ENCODE measurements at regions not wholly inside any gene's neighbourhood (a gene's known extent, or its start where the extent isn't known, plus 50 kb on each side); places are given as distances from the start of the nearest gene placed in this dataset.

GRCh38 chr7:145681159-145681558 lies 435.4 kb upstream of the CNTNAP2 start:
- Histone ChIP-seq H4K20me1 (ENCODE audit: control insufficient read depth, extremely low read depth, insufficient read depth, low read length) (no peaks in the 10 kb centered on the region), H3K9ac (ENCODE audit: control insufficient read depth, extremely low read depth, insufficient read depth, low read length) (no peak overlapping the region), H3K36me3 (ENCODE audit: control insufficient read depth in 2 of 2, extremely low read depth in 1 of 2, insufficient read depth in 2 of 2, low read length in 2 of 2) (no peaks in the 10 kb centered on the region), H3K27ac (ENCODE audit: control insufficient read depth, insufficient read depth, low read length) (no peak overlapping the region), H3K9me3 (ENCODE audit: control insufficient read depth, low read depth, low read length) (no peaks in the 10 kb centered on the region), H3K4me1 (ENCODE audit: control insufficient read depth, extremely low read depth, insufficient read depth, low read length) (no peaks in the 10 kb centered on the region), H3K79me2 (ENCODE audit: control insufficient read depth, insufficient read depth, low read length) (no peaks in the 10 kb centered on the region), H2AFZ (ENCODE audit: control insufficient read depth, low read length) (no peak overlapping the region), H3K9me1 (ENCODE audit: control insufficient read depth, extremely low read depth, insufficient read depth, low read length) (no peaks in the 10 kb centered on the region), H3K4me2 (ENCODE audit: control insufficient read depth, extremely low read depth, insufficient read depth, low read depth, low read length) (no peak overlapping the region), H3K4me3 (ENCODE audit: control insufficient read depth in 2 of 3, extremely low read depth in 1 of 3, insufficient read depth in 2 of 3, low read depth in 1 of 3, low read length in 3 of 3) (no peak overlapping the region), H3K27me3 (ENCODE audit: control insufficient read depth, extremely low read depth, insufficient read depth, low read length) (no peaks in the 10 kb centered on the region)
- TF ChIP-seq, protein P1, sequence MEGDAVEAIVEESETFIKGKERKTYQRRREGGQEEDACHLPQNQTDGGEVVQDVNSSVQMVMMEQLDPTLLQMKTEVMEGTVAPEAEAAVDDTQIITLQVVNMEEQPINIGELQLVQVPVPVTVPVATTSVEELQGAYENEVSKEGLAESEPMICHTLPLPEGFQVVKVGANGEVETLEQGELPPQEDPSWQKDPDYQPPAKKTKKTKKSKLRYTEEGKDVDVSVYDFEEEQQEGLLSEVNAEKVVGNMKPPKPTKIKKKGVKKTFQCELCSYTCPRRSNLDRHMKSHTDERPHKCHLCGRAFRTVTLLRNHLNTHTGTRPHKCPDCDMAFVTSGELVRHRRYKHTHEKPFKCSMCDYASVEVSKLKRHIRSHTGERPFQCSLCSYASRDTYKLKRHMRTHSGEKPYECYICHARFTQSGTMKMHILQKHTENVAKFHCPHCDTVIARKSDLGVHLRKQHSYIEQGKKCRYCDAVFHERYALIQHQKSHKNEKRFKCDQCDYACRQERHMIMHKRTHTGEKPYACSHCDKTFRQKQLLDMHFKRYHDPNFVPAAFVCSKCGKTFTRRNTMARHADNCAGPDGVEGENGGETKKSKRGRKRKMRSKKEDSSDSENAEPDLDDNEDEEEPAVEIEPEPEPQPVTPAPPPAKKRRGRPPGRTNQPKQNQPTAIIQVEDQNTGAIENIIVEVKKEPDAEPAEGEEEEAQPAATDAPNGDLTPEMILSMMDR (optimal IDR thresholded peaks at IDR 0.05 in 1 of 3, IDR thresholded peaks at IDR 0.05 in 1 of 3, conservative IDR thresholded peaks at IDR 0.05 in 1 of 3; ENCODE audit: extremely low read depth in 1 of 3, insufficient read depth in 2 of 3, low read length in 3 of 3), result no peak
- no peak for TF ChIP-seq EZH2 (IDR thresholded peaks at IDR 0.05; ENCODE audit: low read length)
- FAIRE-seq, result no peak
- no peak for DNase-seq (ENCODE audit: low read depth, low spot score)
- dilution Hi-C loops (cut with MboI; ENCODE audit: extremely low pct_ligation_motif_present, low sequenced_read_pairs), result no loop called here

GRCh38 chr7:145665499-145666258 lies 450.9 kb upstream of the CNTNAP2 start:
- Histone ChIP-seq H3K4me3 (ENCODE audit: control insufficient read depth in 2 of 3, extremely low read depth in 1 of 3, insufficient read depth in 2 of 3, low read depth in 1 of 3, low read length in 3 of 3) (no peak overlapping the region), H3K9ac (ENCODE audit: control insufficient read depth, extremely low read depth, insufficient read depth, low read length) (no peak overlapping the region), H4K20me1 (ENCODE audit: control insufficient read depth, extremely low read depth, insufficient read depth, low read length) (no peaks in the 10 kb centered on the region), H3K4me2 (ENCODE audit: control insufficient read depth, extremely low read depth, insufficient read depth, low read depth, low read length) (no peak overlapping the region), H3K27ac (ENCODE audit: control insufficient read depth, insufficient read depth, low read length) (no peak overlapping the region), H3K27me3 (ENCODE audit: control insufficient read depth, extremely low read depth, insufficient read depth, low read length) (no peaks in the 10 kb centered on the region), H2AFZ (ENCODE audit: control insufficient read depth, low read length) (no peak overlapping the region), H3K9me1 (ENCODE audit: control insufficient read depth, extremely low read depth, insufficient read depth, low read length) (no peaks in the 10 kb centered on the region), H3K4me1 (ENCODE audit: control insufficient read depth, extremely low read depth, insufficient read depth, low read length) (no peaks in the 10 kb centered on the region), H3K79me2 (ENCODE audit: control insufficient read depth, insufficient read depth, low read length) (no peaks in the 10 kb centered on the region), H3K9me3 (ENCODE audit: control insufficient read depth, low read depth, low read length) (no peaks in the 10 kb centered on the region), H3K36me3 (ENCODE audit: control insufficient read depth in 2 of 2, extremely low read depth in 1 of 2, insufficient read depth in 2 of 2, low read length in 2 of 2) (no peaks in the 10 kb centered on the region)
- dilution Hi-C loops (cut with MboI; ENCODE audit: extremely low pct_ligation_motif_present, low sequenced_read_pairs), result no loop called here
- FAIRE-seq, result no peak
- TF ChIP-seq, protein P1 (optimal IDR thresholded peaks at IDR 0.05 in 1 of 3, IDR thresholded peaks at IDR 0.05 in 1 of 3, conservative IDR thresholded peaks at IDR 0.05 in 1 of 3; ENCODE audit: extremely low read depth in 1 of 3, insufficient read depth in 2 of 3, low read length in 3 of 3), result no peak
- no peak for TF ChIP-seq EZH2 (IDR thresholded peaks at IDR 0.05; ENCODE audit: low read length)
- DNase-seq (ENCODE audit: low read depth, low spot score), result no peak

All from keratinocyte (primary cell).